GM06990 (cell line): ENCODE measurements at regions not wholly inside any gene's neighbourhood (a gene's known extent, or its start where the extent isn't known, plus 50 kb on each side); places are given as distances from the start of the nearest gene placed in this dataset.
A peak's percentile ranks its signal among the peaks of the same experiment; 100 is the strongest.

ENCODE experiments used
- DNase-seq: peaks from one replicate; pipeline ENCODE4 v3.0.0-alpha.2; 2011; ENCODE audit not compliant: insufficient read length; ENCODE audit errors: extremely low read depth
- H3K27me3 ChIP-seq: replicated peaks from 2 replicates; pipeline ENCODE4 v1.6.0; 2011; ENCODE audit warnings: low read length; ENCODE audit not compliant: control insufficient read depth, insufficient read depth
- H3K36me3 ChIP-seq: 2 replicates; pipeline ENCODE4 v1.5.1; 2011; ENCODE audit warnings: low read length; ENCODE audit not compliant: control insufficient read depth, insufficient read depth
- H3K4me3 ChIP-seq: replicated peaks from 2 replicates; pipeline ENCODE4 v1.5.1; 2011; ENCODE audit warnings: low read depth, mild to moderate bottlenecking, control low read depth, low read length
- CTCF ChIP-seq: IDR thresholded peaks from 2 replicates; pipeline ENCODE4 v1.5.1; 2011; ENCODE audit warnings: low read length, control low read depth, mild to moderate bottlenecking, inconsistent platforms; ENCODE audit not compliant: insufficient read depth, poor library complexity, severe bottlenecking

GRCh38 chr21:25385911-25386474 is 221.3 kb downstream of the MRPL39 start:
- Histone ChIP-seq H3K36me3 (no peaks in the 10 kb centered on the region), H3K4me3 (no peak overlapping the region), H3K27me3 (no peaks in the 10 kb centered on the region)
- peak; percentile 47 for DNase-seq
- TF ChIP-seq CTCF, result peak; percentile 52

GRCh38 chr21:25385341-25385740 is 221.9 kb downstream of the MRPL39 start:
- Histone ChIP-seq H3K4me3 (no peak overlapping the region), H3K27me3 (no peaks in the 10 kb centered on the region), H3K36me3 (no peaks in the 10 kb centered on the region)
- TF ChIP-seq CTCF, result no peak
- no peak for DNase-seq

- DNase-seq, result no peak
- Histone ChIP-seq H3K4me3 (no peak overlapping the region), H3K27me3 (no peaks in the 10 kb centered on the region), H3K36me3 (no peaks in the 10 kb centered on the region)
- no peak for TF ChIP-seq CTCF
Observed at GRCh38 chr21:25384782-25385181, 222.5 kb downstream of the MRPL39 start.

- Histone ChIP-seq H3K36me3 (no peaks in the 10 kb centered on the region), H3K4me3 (no peak overlapping the region), H3K27me3 (no peaks in the 10 kb centered on the region)
- TF ChIP-seq CTCF, result no peak
- DNase-seq, result no peak
Observed at GRCh38 chr21:25383545-25383944, 223.7 kb downstream of the MRPL39 start.

GRCh38 chr21:25381936-25382452 is 225.3 kb downstream of the MRPL39 start:
- TF ChIP-seq CTCF, result no peak
- Histone ChIP-seq H3K27me3 (no peaks in the 10 kb centered on the region), H3K36me3 (no peaks in the 10 kb centered on the region), H3K4me3 (no peak overlapping the region)
- DNase-seq, result no peak

GRCh38 chr21:25375675-25376074 is 231.6 kb downstream of the MRPL39 start:
- Histone ChIP-seq H3K4me3 (no peak overlapping the region), H3K36me3 (no peaks in the 10 kb centered on the region), H3K27me3 (no peaks in the 10 kb centered on the region)
- no peak for TF ChIP-seq CTCF
- DNase-seq, result no peak
